H9 (cell line): ENCODE measurements at regions not wholly inside any gene's neighbourhood (a gene's known extent, or its start where the extent isn't known, plus 50 kb on each side); places are given as distances from the start of the nearest gene placed in this dataset.

ENCODE experiments used
- DNase-seq: peaks from one replicate; pipeline ENCODE4 v3.0.0-alpha.2; 2017
- H2AFZ ChIP-seq: one replicate; pipeline ENCODE4 v1.6.1; 2013; ENCODE audit warnings: mild to moderate bottlenecking, low read length, control low read depth, moderate library complexity
- H2AK5ac ChIP-seq: 2 replicates; pipeline ENCODE4 v1.6.1; 2013; ENCODE audit warnings: low read length, control low read depth, mixed read lengths; ENCODE audit not compliant: insufficient read length
- H2BK120ac ChIP-seq: one replicate; pipeline ENCODE4 v1.6.1; 2013; ENCODE audit warnings: low read depth, mild to moderate bottlenecking, low read length, control low read depth, inconsistent platforms; ENCODE audit not compliant: poor library complexity, severe bottlenecking
- H2BK12ac ChIP-seq: 2 replicates; pipeline ENCODE4 v1.6.1; 2013; ENCODE audit warnings: low read length, control low read depth, mixed read lengths, low read depth; ENCODE audit not compliant: insufficient read length
- H2BK15ac ChIP-seq: 2 replicates; pipeline ENCODE4 v1.6.1; 2013; ENCODE audit warnings: low read depth, low read length, control low read depth
- H2BK20ac ChIP-seq: one replicate; pipeline ENCODE4 v1.6.1; 2013; ENCODE audit warnings: low read depth, mild to moderate bottlenecking, low read length, control low read depth, inconsistent platforms; ENCODE audit not compliant: poor library complexity, severe bottlenecking
- H2BK5ac ChIP-seq: 2 replicates; pipeline ENCODE4 v1.6.1; 2013; ENCODE audit warnings: low read length, control low read depth, mixed read lengths; ENCODE audit not compliant: insufficient read length
- H3K14ac ChIP-seq: 2 replicates; pipeline ENCODE4 v1.6.1; 2013; ENCODE audit warnings: low read length, control low read depth; ENCODE audit not compliant: insufficient read depth
- H3K18ac ChIP-seq: 2 replicates; pipeline ENCODE4 v1.6.1; 2013; ENCODE audit warnings: low read depth, mild to moderate bottlenecking, mixed read lengths, low read length, control low read depth; ENCODE audit not compliant: insufficient read length
- H3K23ac ChIP-seq: 2 replicates; pipeline ENCODE4 v1.6.1; 2013; ENCODE audit warnings: low read length, control low read depth, mixed read lengths, low read depth; ENCODE audit not compliant: insufficient read length
- H3K23me2 ChIP-seq: 2 replicates; pipeline ENCODE4 v1.6.1; 2013; ENCODE audit warnings: low read depth, mild to moderate bottlenecking, mixed read lengths, low read length, control low read depth; ENCODE audit not compliant: insufficient read length, poor library complexity, severe bottlenecking
- H3K27ac ChIP-seq: 2 replicates; pipeline ENCODE4 v1.5.1; 2013; ENCODE audit warnings: low read length, control low read depth, mixed read lengths, low read depth; ENCODE audit not compliant: insufficient read length
- H3K27me3 ChIP-seq: 2 replicates; pipeline ENCODE4 v1.6.1; 2013; ENCODE audit warnings: low read length, control low read depth, inconsistent platforms; ENCODE audit not compliant: insufficient read depth
- H3K4ac ChIP-seq: 2 replicates; pipeline ENCODE4 v1.6.1; 2013; ENCODE audit warnings: low read depth, mild to moderate bottlenecking, control low read depth, inconsistent platforms, low read length, moderate library complexity
- H3K4me1 ChIP-seq: 2 replicates; pipeline ENCODE4 v1.6.1; 2013; ENCODE audit warnings: low read length, control low read depth, inconsistent platforms; ENCODE audit not compliant: insufficient read depth
- H3K4me2 ChIP-seq: 2 replicates; pipeline ENCODE4 v1.6.1; 2013; ENCODE audit warnings: low read length, control low read depth, mixed read lengths; ENCODE audit not compliant: insufficient read length, insufficient read depth
- H3K56ac ChIP-seq: 2 replicates; pipeline ENCODE4 v1.6.1; 2013; ENCODE audit warnings: low read depth, mild to moderate bottlenecking, mixed read lengths, low read length, control low read depth; ENCODE audit not compliant: insufficient read length
- H3K79me1 ChIP-seq: 2 replicates; pipeline ENCODE4 v1.6.1; 2013; ENCODE audit warnings: low read depth, mild to moderate bottlenecking, moderate library complexity, low read length, control low read depth, inconsistent platforms; ENCODE audit not compliant: insufficient read depth, poor library complexity, severe bottlenecking
- H3K79me2 ChIP-seq: 2 replicates; pipeline ENCODE4 v1.6.1; 2013; ENCODE audit warnings: low read length, control low read depth, inconsistent platforms; ENCODE audit not compliant: insufficient read depth
- H3K9ac ChIP-seq: 2 replicates; pipeline ENCODE4 v1.6.1; 2013; ENCODE audit warnings: low read length, control low read depth, mixed read lengths; ENCODE audit not compliant: insufficient read length; ENCODE audit errors: extremely low read depth
- H3K9me3 ChIP-seq: one replicate; pipeline ENCODE4 v1.6.1; 2013; ENCODE audit warnings: low read depth, low read length, inconsistent platforms; ENCODE audit not compliant: control insufficient read depth
- H3T11ph ChIP-seq: one replicate; pipeline ENCODE4 v1.6.1; 2013; ENCODE audit warnings: mild to moderate bottlenecking, low read length, control low read depth, inconsistent platforms
- H4K20me1 ChIP-seq: one replicate; pipeline ENCODE4 v1.6.1; 2013; ENCODE audit not compliant: control insufficient read depth, insufficient read length, insufficient read depth
- H4K5ac ChIP-seq: 2 replicates; pipeline ENCODE4 v1.6.1; 2013; ENCODE audit warnings: low read depth, mild to moderate bottlenecking, mixed read lengths, low read length, control low read depth; ENCODE audit not compliant: insufficient read length
- H4K8ac ChIP-seq: replicated peaks from 2 replicates; pipeline ENCODE4 v1.6.1; 2013; ENCODE audit warnings: low read length, control low read depth, mixed read lengths, low read depth; ENCODE audit not compliant: insufficient read length
- H4K91ac ChIP-seq: 2 replicates; pipeline ENCODE4 v1.6.1; 2013; ENCODE audit warnings: low read depth, mild to moderate bottlenecking, moderate library complexity, mixed read lengths, low read length, control low read depth; ENCODE audit not compliant: insufficient read length
- H3K27ac Mint-ChIP-seq, 3 experiments: 2 replicates in 2 of 3; 3 replicates in 1 of 3; pipeline ENCODE4 v1.8.0; 2020 to 2021; ENCODE audit warnings: mixed read lengths in 3 of 3, mild to moderate bottlenecking in 1 of 3, moderate library complexity in 1 of 3
- H3K27me3 Mint-ChIP-seq: 2 replicates; pipeline ENCODE4 v1.8.0; 2021; ENCODE audit warnings: low read depth, mild to moderate bottlenecking, moderate library complexity, mixed read lengths
- H3K36me3 Mint-ChIP-seq, 3 experiments: 2 replicates in 2 of 3; 3 replicates in 1 of 3; pipeline ENCODE4 v1.8.0; 2020 to 2021; ENCODE audit warnings: low read depth in 3 of 3, mixed read lengths in 3 of 3; ENCODE audit not compliant: insufficient read depth in 1 of 3
- H3K4me1 Mint-ChIP-seq, 2 experiments: 2 replicates each; pipeline ENCODE4 v1.8.0; 2020; ENCODE audit warnings: mixed read lengths in 2 of 2
- H3K4me3 Mint-ChIP-seq, 2 experiments: 2 replicates in 1 of 2; 3 replicates in 1 of 2; pipeline ENCODE4 v1.8.0; 2020 to 2021; ENCODE audit warnings: mild to moderate bottlenecking in 2 of 2, mixed read lengths in 2 of 2, moderate library complexity in 1 of 2
- H3K9me3 Mint-ChIP-seq, 2 experiments: 2 replicates in 1 of 2; 3 replicates in 1 of 2; pipeline ENCODE4 v1.8.0; 2020; ENCODE audit warnings: mild to moderate bottlenecking in 2 of 2, mixed read lengths in 2 of 2, moderate library complexity in 1 of 2
- WGBS: extraction: QIAGEN DNeasy Blood & Tissue Kit; methylation state at CpG from one replicate; pipeline ENCODE4 v1.1.7; 2013; ENCODE audit warnings: missing lambda C conversion rate, low lambda C conversion rate, mixed read lengths; ENCODE audit not compliant: insufficient read length; ENCODE audit errors: extremely low coverage; 5-methylcytosine and 5-hydroxymethylcytosine counted together
- TF ChIP-seq, protein P1 (sequence below): fragments of 200-600 bp; sonication (generic); conservative IDR thresholded peaks from 3 replicates; pipeline ENCODE4 v1.8.0; 2021; ENCODE audit warnings: antibody characterized with exemption, mild to moderate bottlenecking

GRCh38 chr14:65997347-65997746 is 488.8 kb upstream of the CCDC196 start:
- Histone ChIP-seq H3K79me1 (no peaks in the 10 kb centered on the region), H3K23ac (no peak overlapping the region), H3K56ac (no peak overlapping the region), H3K4me2 (no peak overlapping the region), H3K9me3 (peaks cover 25% of the 10 kb centered on the region), H3K27me3 (no peaks in the 10 kb centered on the region), H3K9ac (no peak overlapping the region), H3K4ac (no peak overlapping the region), H3K79me2 (no peaks in the 10 kb centered on the region), H2AK5ac (no peak overlapping the region), H2BK120ac (no peak overlapping the region), H4K91ac (no peak overlapping the region), H4K20me1 (no peaks in the 10 kb centered on the region), H3K27ac (no peak overlapping the region), H2AFZ (no peak overlapping the region), H4K8ac (no peak overlapping the region), H3K18ac (no peak overlapping the region), H2BK20ac (no peak overlapping the region), H4K5ac (no peak overlapping the region), H3K4me1 (no peaks in the 10 kb centered on the region; the same call in 1 of the 2 replicates), H3K23me2 (no peaks in the 10 kb centered on the region), H2BK12ac (no peak overlapping the region), H3T11ph (no peak overlapping the region), H2BK5ac (no peak overlapping the region), H2BK15ac (no peak overlapping the region), H3K14ac (no peak overlapping the region)
- H3K4me1 Mint-ChIP-seq: peaks cover 27 to 36% of the 10 kb centered on the region in 2 experiments
- no CpG with 5 or more reads among the region's 2 CpGs for WGBS
- H3K27me3 Mint-ChIP-seq: peaks cover 4% of the 10 kb centered on the region; the same call in 1 of the 2 replicates
- H3K36me3 Mint-ChIP-seq: peaks cover 28 to 64% (median 39%) of the 10 kb centered on the region in 3 experiments
- H3K9me3 Mint-ChIP-seq: peaks cover 46 to 52% of the 10 kb centered on the region in 2 experiments
- DNase-seq: no peak
- TF ChIP-seq, protein P1, sequence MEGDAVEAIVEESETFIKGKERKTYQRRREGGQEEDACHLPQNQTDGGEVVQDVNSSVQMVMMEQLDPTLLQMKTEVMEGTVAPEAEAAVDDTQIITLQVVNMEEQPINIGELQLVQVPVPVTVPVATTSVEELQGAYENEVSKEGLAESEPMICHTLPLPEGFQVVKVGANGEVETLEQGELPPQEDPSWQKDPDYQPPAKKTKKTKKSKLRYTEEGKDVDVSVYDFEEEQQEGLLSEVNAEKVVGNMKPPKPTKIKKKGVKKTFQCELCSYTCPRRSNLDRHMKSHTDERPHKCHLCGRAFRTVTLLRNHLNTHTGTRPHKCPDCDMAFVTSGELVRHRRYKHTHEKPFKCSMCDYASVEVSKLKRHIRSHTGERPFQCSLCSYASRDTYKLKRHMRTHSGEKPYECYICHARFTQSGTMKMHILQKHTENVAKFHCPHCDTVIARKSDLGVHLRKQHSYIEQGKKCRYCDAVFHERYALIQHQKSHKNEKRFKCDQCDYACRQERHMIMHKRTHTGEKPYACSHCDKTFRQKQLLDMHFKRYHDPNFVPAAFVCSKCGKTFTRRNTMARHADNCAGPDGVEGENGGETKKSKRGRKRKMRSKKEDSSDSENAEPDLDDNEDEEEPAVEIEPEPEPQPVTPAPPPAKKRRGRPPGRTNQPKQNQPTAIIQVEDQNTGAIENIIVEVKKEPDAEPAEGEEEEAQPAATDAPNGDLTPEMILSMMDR: no peak
- H3K27ac Mint-ChIP-seq: no peak overlapping the region
- H3K4me3 Mint-ChIP-seq: no peak overlapping the region
